HG03342 (cell line): ENCODE measurements at regions not wholly inside any gene's neighbourhood (a gene's known extent, or its start where the extent isn't known, plus 50 kb on each side); places are given as distances from the start of the nearest gene placed in this dataset.

ENCODE experiments used
- ATAC-seq: cut with Tn5 transposase; IDR thresholded peaks from one replicate; pipeline ENCODE4 v1.9.1; 2021; ENCODE audit warnings: mild to moderate bottlenecking, moderate library complexity; ENCODE audit not compliant: unreplicated experiment

- no peak for ATAC-seq
These were observed 86.1 kb upstream of the BZW1 start for GRCh38 chr2:200725596-200725995.

DNA sequence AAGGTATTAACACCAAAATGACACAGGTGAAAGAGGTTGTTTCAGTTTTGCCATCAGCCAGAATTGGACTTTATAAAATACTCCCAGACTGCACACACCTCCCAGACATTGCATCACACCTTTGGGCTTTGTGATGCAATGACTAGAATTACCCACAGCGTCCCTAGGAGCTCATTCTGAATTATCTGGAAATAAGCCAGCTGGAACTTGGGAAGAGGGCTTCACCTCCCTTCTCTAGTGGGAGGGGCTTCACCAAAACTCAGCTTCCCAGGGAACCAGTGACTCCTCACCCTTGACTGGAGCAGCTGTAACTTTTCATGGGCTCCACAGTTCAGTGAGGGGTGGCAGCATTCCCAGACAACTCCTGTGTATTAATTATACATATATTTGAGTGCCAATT, 83.1 kb upstream of the BZW1 start:
- ATAC-seq, result no peak

GRCh38 chr2:200730302-200730701, 81.4 kb upstream of the BZW1 start:
- ATAC-seq, result no peak

GRCh38 chr2:200730960-200731359, 80.8 kb upstream of the BZW1 start:
- ATAC-seq, result no peak

GRCh38 chr2:200732866-200733265, 78.8 kb upstream of the BZW1 start:
- no peak for ATAC-seq

DNA sequence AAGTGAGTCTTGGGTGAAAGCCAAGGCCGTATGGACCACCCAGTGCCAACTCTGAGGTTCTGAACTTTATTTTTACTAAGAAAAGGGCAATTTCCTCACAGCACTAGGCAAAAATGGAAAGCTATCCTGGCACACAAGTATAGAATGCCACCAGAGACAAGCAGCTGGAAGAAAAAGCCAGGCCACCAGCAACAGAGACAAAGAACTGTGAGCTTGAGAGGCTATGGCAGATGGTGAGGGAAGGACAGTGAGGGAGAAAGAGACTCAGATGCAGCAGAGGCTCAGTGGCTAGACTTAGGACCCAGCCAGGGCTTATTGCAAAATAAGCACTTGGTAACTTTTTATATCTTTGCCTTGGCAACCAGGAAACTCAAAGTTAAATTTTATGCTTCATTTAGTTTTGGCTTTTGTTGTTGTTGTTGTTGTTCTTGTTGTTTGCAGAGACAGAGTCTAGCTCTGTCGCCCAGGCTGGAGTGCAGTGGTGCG, 78.0 kb upstream of the BZW1 start:
- ATAC-seq, result no peak

DNA sequence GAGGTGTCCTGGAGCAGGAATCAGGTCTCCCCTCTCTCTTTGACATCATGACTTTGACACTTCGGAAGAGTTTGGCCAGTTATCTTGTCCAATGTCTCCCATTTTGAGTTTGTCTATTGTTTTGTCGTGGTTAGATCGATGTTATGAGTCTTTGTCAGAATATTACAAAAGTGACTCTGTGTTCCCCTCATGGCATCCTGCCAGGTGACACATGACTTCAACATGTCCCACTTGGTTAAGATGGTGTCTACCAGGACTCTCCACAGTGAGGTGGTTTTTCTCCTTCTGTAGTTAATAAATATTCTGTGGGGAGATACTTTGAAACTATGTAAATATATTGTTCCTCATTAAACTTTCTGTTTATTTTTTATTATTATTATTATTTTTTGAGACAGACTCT, 76.6 kb upstream of the BZW1 start:
- ATAC-seq, result no peak

DNA sequence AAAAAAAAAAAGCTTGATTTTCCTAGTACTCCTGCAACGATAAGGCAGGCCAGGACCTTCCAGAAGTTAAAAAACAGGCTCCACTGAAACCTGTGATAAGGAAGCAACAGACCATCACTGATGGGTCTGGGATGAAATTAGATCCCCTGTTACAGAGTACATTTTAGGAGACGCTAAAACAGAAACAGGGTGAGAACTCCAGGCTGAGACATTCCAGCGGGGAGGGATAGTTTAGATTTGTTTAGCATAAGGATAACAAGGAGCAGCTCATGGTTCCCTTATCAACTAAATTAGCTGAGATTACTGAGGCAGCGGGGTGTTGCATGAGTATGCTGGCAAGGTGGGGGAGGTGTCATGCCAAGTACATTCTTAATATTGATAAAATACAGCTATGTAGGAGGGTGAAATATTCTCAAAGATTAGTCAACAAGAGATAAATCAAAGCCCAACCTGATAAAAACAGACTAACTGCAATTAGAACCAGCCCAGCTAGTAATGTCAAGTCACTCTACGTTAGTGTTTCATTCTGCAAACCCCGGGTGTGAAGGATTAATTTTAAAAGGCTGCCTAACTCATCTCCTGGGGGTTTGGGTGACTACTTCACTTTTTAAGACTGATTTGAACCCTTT, 75.0 kb upstream of the BZW1 start:
- ATAC-seq, result no peak

GRCh38 chr2:200737585-200737984, 74.1 kb upstream of the BZW1 start:
- no peak for ATAC-seq

DNA sequence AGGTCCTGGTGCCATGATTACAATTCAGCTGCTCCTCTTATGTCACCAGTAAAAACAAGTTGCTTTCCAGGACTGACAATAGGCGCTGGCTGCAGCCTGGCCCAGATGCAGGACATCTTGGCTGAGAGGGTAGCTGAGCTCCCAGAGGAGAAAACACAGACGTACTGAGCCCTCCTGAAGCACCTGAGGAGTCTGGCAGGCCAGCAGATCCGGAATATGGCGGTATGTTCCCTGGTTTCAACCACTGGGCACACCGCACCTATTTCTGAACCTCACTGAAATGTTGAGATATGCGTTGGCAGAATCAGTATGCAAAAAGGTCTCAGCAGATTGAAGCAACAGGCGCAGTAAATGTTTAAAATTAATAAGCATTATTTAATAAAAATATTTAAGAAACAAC, 73.1 kb upstream of the BZW1 start:
- ATAC-seq, result no peak

GRCh38 chr2:200740907-200741306, 70.8 kb upstream of the BZW1 start:
- no peak for ATAC-seq

DNA sequence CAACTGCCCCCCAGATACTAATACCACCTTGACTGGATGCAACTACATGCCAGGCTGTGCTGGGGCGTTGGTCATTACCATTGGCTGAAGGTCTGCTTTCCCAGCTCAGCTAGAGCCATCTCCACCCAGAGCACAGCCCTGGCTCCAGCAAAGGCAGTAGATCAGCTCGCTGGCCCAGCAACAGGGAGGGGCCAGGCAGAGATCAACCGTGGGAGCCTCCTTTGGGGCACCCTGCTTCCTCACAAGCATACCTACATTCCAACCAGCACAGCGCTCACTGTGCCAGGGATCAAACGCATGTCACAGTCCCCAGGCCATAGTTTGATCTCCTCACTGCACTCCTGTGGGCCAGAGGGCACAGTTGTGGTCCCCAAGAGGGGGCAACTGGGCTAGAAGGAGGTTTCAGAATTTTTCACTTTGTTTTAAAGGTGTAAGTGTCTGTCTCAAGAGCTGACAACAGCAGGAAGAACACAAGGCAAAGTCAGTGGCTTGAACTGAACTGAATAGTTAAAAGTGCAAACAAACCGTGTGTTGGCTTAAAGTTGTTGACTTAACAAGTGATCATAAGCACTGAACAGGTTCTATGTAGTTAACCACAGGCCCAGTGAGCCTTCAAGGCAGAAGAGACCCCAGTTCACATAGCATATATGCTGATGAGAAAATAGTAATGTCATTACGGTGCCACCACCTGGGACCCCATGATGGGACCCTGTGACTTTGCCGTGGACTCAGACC, 70.1 kb upstream of the BZW1 start:
- no peak for ATAC-seq

- ATAC-seq, result no peak
These were observed 69.3 kb upstream of the BZW1 start for GRCh38 chr2:200742426-200742825.

- no peak for ATAC-seq
These were observed 68.6 kb upstream of the BZW1 start for GRCh38 chr2:200743042-200743676.

DNA sequence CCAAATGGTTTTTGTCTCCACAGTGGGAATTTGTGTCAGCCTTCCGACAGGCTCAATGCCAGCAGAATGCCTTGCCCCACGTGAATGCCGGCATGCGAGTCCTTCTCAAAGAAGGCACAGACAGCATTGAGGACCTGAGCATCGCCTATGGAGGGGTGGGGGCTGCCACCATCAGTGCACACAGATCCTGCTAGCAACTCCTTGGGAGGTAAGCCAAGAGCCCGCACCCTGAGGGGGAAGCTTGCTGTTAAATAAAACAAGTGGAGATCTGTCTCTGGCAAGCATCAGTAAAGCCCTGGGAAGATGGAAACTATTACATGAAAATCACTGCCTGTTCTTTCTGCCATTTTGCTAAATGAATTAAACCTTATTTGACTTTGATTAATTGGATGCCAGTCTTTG, 67.5 kb upstream of the BZW1 start:
- ATAC-seq, result no peak

- ATAC-seq, result no peak
These were observed 65.4 kb upstream of the BZW1 start for GRCh38 chr2:200746301-200746700.

DNA sequence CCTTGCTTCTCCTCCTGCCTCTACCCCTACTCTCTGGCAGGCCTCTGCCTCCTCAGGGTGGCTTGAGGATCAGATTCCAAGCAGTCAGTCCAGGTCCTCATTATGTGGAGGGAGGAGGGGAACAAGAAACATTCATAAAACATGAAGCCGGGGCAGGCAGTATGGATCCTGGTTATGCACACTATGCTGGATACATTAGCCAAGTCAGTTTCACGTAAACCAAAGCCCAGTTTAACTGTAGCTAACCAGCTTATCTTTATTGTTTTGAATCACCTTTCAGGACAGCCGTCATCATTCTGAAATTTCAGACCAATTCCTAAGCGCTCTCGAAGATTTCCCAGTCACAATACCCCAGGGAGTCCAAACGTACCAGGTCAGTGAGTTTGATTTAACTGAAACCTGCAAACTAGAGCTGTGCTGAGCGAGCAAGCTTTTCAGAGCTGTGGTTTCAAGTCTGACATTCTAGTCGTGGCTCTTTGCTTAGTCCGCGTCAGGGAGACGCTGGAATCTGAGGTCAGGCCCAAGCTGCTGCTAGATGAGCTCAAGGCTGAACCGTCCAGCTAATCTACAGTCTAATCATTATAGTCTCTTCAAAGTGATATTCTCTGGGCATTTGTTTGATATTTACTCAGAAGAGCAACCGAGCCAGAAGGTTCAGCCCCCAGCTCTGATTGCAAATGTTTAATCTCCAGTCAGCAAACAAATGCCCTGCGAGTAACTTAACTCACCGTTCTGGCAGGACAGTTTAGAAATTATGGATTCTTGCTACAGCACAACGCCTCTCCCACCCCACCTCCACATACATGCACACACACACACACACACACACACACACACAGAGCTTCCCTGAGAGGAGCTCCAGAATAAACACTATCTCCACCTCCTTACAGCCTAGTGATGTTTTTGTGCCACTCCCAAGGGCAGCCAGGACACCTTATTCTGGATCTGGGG, 63.8 kb upstream of the BZW1 start:
- ATAC-seq, result no peak

GRCh38 chr2:200748779-200749178, 62.9 kb upstream of the BZW1 start:
- ATAC-seq, result no peak

DNA sequence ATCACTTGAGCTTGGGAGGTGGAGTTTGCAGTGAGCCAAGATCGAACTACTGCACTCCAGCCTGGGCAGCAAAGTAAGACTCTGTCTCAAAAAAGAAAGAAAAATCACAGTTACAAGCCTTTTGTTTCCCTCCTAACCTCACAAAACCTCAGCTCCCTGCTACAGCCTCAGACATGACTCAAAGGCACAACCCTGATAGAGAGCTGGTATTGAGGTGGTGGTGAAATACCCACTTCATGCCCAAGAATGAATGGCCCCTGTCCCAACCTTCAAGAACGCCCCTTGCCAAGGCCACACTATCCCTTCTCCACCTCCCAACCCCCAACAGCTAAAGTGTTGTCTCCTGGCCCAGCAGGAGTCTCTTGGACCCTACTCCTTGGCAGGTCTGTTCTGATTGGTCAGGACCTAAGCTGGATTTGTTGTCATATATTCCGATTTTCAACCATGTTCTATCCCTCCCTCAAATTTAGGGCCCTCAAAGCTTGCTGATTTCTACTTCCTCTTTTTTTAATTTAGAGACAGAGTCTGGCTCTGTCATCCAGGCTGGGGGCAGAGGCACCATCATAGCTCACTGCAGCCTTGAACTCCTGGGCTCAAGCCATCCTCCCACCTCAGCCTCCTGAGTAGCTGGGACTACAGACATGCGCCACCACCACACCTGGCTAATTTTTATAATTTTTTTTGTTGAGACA, 61.9 kb upstream of the BZW1 start:
- ATAC-seq, result no peak

DNA sequence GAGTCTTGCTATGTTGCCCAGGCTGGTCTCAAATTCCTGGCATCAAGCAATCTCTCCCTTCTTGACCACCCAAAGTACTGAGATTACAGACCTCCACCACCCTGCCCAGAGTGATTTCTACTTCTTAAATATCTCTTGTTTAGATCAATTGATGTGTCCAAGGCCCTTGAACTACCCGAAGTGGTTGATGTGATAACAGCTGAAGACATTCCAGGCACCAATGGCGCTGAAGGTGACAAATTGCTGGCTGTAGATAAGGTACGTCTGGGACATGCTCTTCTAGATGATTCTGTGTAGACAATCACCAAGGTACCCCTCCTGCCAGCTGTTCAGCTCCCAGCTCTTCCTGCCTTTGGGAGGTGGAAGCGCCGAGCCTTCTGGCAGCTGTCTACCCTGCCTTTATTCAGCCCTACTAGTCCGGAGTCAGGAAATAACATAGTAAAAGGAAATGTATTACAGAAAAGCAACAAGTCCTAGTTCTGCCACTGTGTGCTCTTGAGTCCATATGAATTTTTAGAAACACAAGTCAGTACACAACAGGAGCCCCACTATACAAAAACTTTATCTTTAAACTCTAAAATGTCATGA, 61.3 kb upstream of the BZW1 start:
- ATAC-seq, result no peak
